VCaP (cell line): ENCODE measurements at regions not wholly inside any gene's neighbourhood (a gene's known extent, or its start where the extent isn't known, plus 50 kb on each side); places are given as distances from the start of the nearest gene placed in this dataset.

Source experiments
- H3K27ac ChIP-seq: fragments of 450-650 bp; 2 replicates; pipeline ENCODE4 v1.5.1; 2017
- CTCF ChIP-seq: fragments of 450-650 bp; conservative IDR thresholded peaks from 2 replicates; pipeline ENCODE4 v1.5.1; 2017; ENCODE audit warnings: mild to moderate bottlenecking, moderate library complexity

GRCh38 chr1:96552451-96552850, 169.1 kb upstream of the PTBP2 start:
- no peak for TF ChIP-seq CTCF
- H3K27ac ChIP-seq = no peak overlapping the region

- no peak for TF ChIP-seq CTCF
- H3K27ac ChIP-seq = no peak overlapping the region
Measured at GRCh38 chr1:96553811-96554210, 167.8 kb upstream of the PTBP2 start.

- no peak for TF ChIP-seq CTCF
- H3K27ac ChIP-seq = no peak overlapping the region
Measured at GRCh38 chr1:96554364-96554763, 167.2 kb upstream of the PTBP2 start.

- no peak overlapping the region for H3K27ac ChIP-seq
- TF ChIP-seq CTCF = no peak
Measured at GRCh38 chr1:96557336-96557735, 164.2 kb upstream of the PTBP2 start.

- H3K27ac ChIP-seq = no peak overlapping the region
- TF ChIP-seq CTCF = no peak
Measured at GRCh38 chr1:96558635-96559034, 162.9 kb upstream of the PTBP2 start.

- no peak for TF ChIP-seq CTCF
- H3K27ac ChIP-seq = no peak overlapping the region
Measured at GRCh38 chr1:96559181-96559580, 162.4 kb upstream of the PTBP2 start.

- TF ChIP-seq CTCF = no peak
- no peak overlapping the region for H3K27ac ChIP-seq
Measured at GRCh38 chr1:96559707-96560596, 161.6 kb upstream of the PTBP2 start.
